Heart left ventricle (tissue), 16 donors: ENCODE measurements at regions not wholly inside any gene's neighbourhood (a gene's known extent, or its start where the extent isn't known, plus 50 kb on each side); places are given as distances from the start of the nearest gene placed in this dataset.

Experiments used
- ATAC-seq, 4 donors: fragments of 200-7000 bp; cut with Tn5 transposase; one replicate each; pipeline ENCODE4 v1.9.1; 2020 to 2022; ENCODE audit warnings: moderate library complexity in 4 of 4, mild to moderate bottlenecking in 3 of 4, moderate number of reproducible peaks in 1 of 4
- DNase-seq, 5 donors: peaks; one replicate each; pipeline ENCODE4 v3.0.0-alpha.2; 2020
- H3K27ac ChIP-seq, 12 donors: fragments of 200-600 bp; sonication (generic) in 4 of 12; one replicate each; pipeline versions ENCODE4 v1.5.0 to v1.8.0; 2016 to 2022; ENCODE audit warnings: mild to moderate bottlenecking in 2 of 12
- H3K27me3 ChIP-seq, 9 donors: fragments of 200-600 bp; sonication (generic) in 2 of 9; one replicate each; pipeline versions ENCODE4 v1.5.1 to v1.8.0; 2016 to 2022; ENCODE audit warnings: mild to moderate bottlenecking in 3 of 9
- H3K36me3 ChIP-seq, 9 donors: fragments of 200-600 bp; sonication (generic) in 2 of 9; one replicate each; pipeline versions ENCODE4 v1.5.0 to v1.8.0; 2018 to 2022; ENCODE audit warnings: mild to moderate bottlenecking in 2 of 9
- H3K4me1 ChIP-seq, 12 donors: fragments of 200-600 bp; sonication (generic) in 4 of 12; one replicate each; pipeline versions ENCODE4 v1.5.0 to v1.8.0; 2016 to 2022; ENCODE audit warnings: mild to moderate bottlenecking in 3 of 12
- H3K4me3 ChIP-seq, 12 donors: fragments of 200-600 bp; sonication (generic) in 4 of 12; one replicate each; pipeline versions ENCODE4 v1.5.0 to v1.8.0; 2017 to 2022; ENCODE audit warnings: mild to moderate bottlenecking in 9 of 12, moderate library complexity in 4 of 12
- H3K9me3 ChIP-seq, 12 donors: fragments of 200-600 bp; sonication (generic) in 4 of 12; one replicate each; pipeline versions ENCODE4 v1.5.0 to v1.8.0; 2016 to 2022; ENCODE audit warnings: mild to moderate bottlenecking in 1 of 12
- CTCF ChIP-seq, 12 donors: fragments of 200-600 bp; sonication (generic) in 4 of 12; IDR thresholded peaks; one replicate each; pipeline versions ENCODE4 v1.5.0 to v1.8.0; 2018 to 2022; ENCODE audit warnings: antibody characterized with exemption in 12 of 12, mild to moderate bottlenecking in 5 of 12
- POLR2A ChIP-seq, 2 donors: fragments of 450-650 bp; IDR thresholded peaks; one replicate each; pipeline ENCODE4 v1.6.1; 2017; ENCODE audit warnings: antibody characterized with exemption in 2 of 2, mild to moderate bottlenecking in 2 of 2, moderate library complexity in 2 of 2
- whole genome bisulfite sequencing, 4 donors: extraction: QIAGEN DNeasy Blood & Tissue Kit in 2 of 4; methylation state at CpG; one replicate each; pipeline versions ENCODE4 v1.1.5 to v1.1.7; 2013 to 2018; 5-methylcytosine and 5-hydroxymethylcytosine counted together
- intact Hi-C, 10 donors: fragments of 100-400 bp; cut with DNase I; formaldehyde crosslinking; loops; one replicate each; pipeline versions ENCODE4 v1.11.1 to v1.14.2; 2022
- donor health status: ischemic (EF 13 %, LVEDD 7.1; RV severe dilation, severe dysfunction).
- donor health status: healthy with polysubstance abuse.
- donor health status: DM: no; HTN: yes; CAD: no.
- donor health status: DM: no; HTN: no; CAD: no.
- donor health status: ischemic (EF 25% LVEDD 6.9; RV normal size, moderate dysfunction).
- donor health status: ischemic (EF 25% LVEDD 5.7; RV mildly dilated, moderate dysfunction).
- donor health status: healthy.
- donor health status: DM: yes; HTN: yes; CAD: no.
- donor health status: ischemic (EF 35%, LVEDD 5.7; RV mildly dilated, moderate dysfunction).
- donor health status: nonischemic (EF 11% LVEDD 7.7; RV severe dilation, severe dysfunction).
- donor health status: DM: yes; HTN: yes; CAD: no.
- donor health status: PGD.
- donor health status: ischemic (EF 29% LVEDD 5.4; RV normal size, mild dysfunction).
- donor health status: nonischemic (EF 23%, LVEDD 6.1; RV moderate dilation, normal function).

GRCh38 chr1:239126884-239127283 lies 259.5 kb upstream of the CHRM3 start:
- Histone ChIP-seq H3K27me3 (no peaks in the 10 kb centered on the region), H3K4me3 (no peak overlapping the region), H3K36me3 (no peaks in the 10 kb centered on the region), H3K27ac (no peak overlapping the region), H3K4me1 (peaks cover 0 to 6% (median 0%) of the 10 kb centered on the region in 12 donors), H3K9me3 (no peaks in the 10 kb centered on the region)
- ATAC-seq (no peak), DNase-seq (no peak)
- no peak for TF ChIP-seq POLR2A (IDR thresholded peaks at IDR 0.05)
- no peak for TF ChIP-seq CTCF (IDR thresholded peaks at IDR 0.05)
- intact Hi-C loops, result no loop called here
- WGBS, 4 donors, result 77 to 90% (median 88%) methylated on average over 3 of the region's 3 CpGs

- H3K27me3 ChIP-seq, result no peaks in the 10 kb centered on the region
- ATAC-seq (no peak), DNase-seq (no peak)
- no peaks in the 10 kb centered on the region for H3K9me3 ChIP-seq
- H3K4me3 ChIP-seq, result no peak overlapping the region
- intact Hi-C loops, result no loop called here
- TF ChIP-seq POLR2A (IDR thresholded peaks at IDR 0.05), result no peak
- no peak for TF ChIP-seq CTCF (IDR thresholded peaks at IDR 0.05)
- H3K27ac ChIP-seq, result no peak overlapping the region
- H3K4me1 ChIP-seq, result peaks cover 0 to 6% (median 0%) of the 10 kb centered on the region in 12 donors
- no peaks in the 10 kb centered on the region for H3K36me3 ChIP-seq
Observed at GRCh38 chr1:239125893-239126292, 260.5 kb upstream of the CHRM3 start.

GRCh38 chr1:239125027-239125426 lies 261.3 kb upstream of the CHRM3 start:
- peak in 1 of 5 donors; percentile 6 for DNase-seq
- WGBS, 4 donors, result 30 to 43% (median 37%) methylated on average over 4 of the region's 4 CpGs

GRCh38 chr1:239123260-239123659 lies 263.1 kb upstream of the CHRM3 start:
- Histone ChIP-seq H3K27ac (no peak overlapping the region), H3K4me1 (peaks cover 0 to 6% (median 0%) of the 10 kb centered on the region in 12 donors), H3K27me3 (no peaks in the 10 kb centered on the region), H3K9me3 (no peaks in the 10 kb centered on the region), H3K4me3 (no peak overlapping the region), H3K36me3 (no peaks in the 10 kb centered on the region)
- ATAC-seq (no peak), DNase-seq (no peak)
- TF ChIP-seq CTCF (IDR thresholded peaks at IDR 0.05), result no peak
- intact Hi-C loops, result no loop called here
- WGBS, 4 donors, result 60 to 75% (median 68%) methylated on average over 4 of the region's 4 CpGs

More at GRCh38 chr1:239125027-239125426, 261.3 kb upstream of the CHRM3 start:
- no peak overlapping the region for H3K4me3 ChIP-seq
- no peaks in the 10 kb centered on the region for H3K9me3 ChIP-seq
- H3K4me1 ChIP-seq, result peaks cover 0 to 6% (median 0%) of the 10 kb centered on the region in 12 donors
- H3K27me3 ChIP-seq, result no peaks in the 10 kb centered on the region
- peak in 1 of 4 donors; percentile 26 for ATAC-seq
- TF ChIP-seq POLR2A (IDR thresholded peaks at IDR 0.05) (no peak), CTCF (IDR thresholded peaks at IDR 0.05) (no peak)
- H3K27ac ChIP-seq, result no peak overlapping the region
- intact Hi-C loops, result no loop called here
- no peaks in the 10 kb centered on the region for H3K36me3 ChIP-seq
